MM.1S (cell line): ENCODE measurements at regions not wholly inside any gene's neighbourhood (a gene's known extent, or its start where the extent isn't known, plus 50 kb on each side); places are given as distances from the start of the nearest gene placed in this dataset.

Experiments used
- DNase-seq: peaks from one replicate; pipeline ENCODE4 v3.0.0-alpha.2; 2015
- H2AFZ ChIP-seq: fragments of 300-600 bp; sonication (generic); 2 replicates; pipeline ENCODE4 v1.6.0; 2016; ENCODE audit warnings: antibody characterized with exemption, low read length
- H3F3A ChIP-seq: fragments of 300-600 bp; sonication (generic); 2 replicates; pipeline ENCODE4 v1.6.1; 2016; ENCODE audit warnings: mild to moderate bottlenecking, antibody characterized with exemption, low read length, moderate library complexity, mixed read lengths; ENCODE audit not compliant: insufficient read depth
- H3K27ac ChIP-seq: fragments of 300-600 bp; sonication (generic); 2 replicates; pipeline ENCODE4 v1.5.1; 2016; ENCODE audit warnings: mild to moderate bottlenecking, low read length
- H3K27me3 ChIP-seq: fragments of 300-600 bp; sonication (generic); replicated peaks from 2 replicates; pipeline ENCODE4 v1.6.0; 2016; ENCODE audit warnings: low read length; ENCODE audit not compliant: insufficient read depth
- H3K36me3 ChIP-seq: fragments of 300-600 bp; sonication (generic); replicated peaks from 2 replicates; pipeline ENCODE4 v1.6.1; 2016; ENCODE audit warnings: mild to moderate bottlenecking, low read length, mixed read lengths; ENCODE audit not compliant: insufficient read depth
- H3K4me1 ChIP-seq: fragments of 300-600 bp; sonication (generic); 2 replicates; pipeline ENCODE4 v1.6.1; 2016; ENCODE audit warnings: low read length, mixed read lengths
- H3K4me2 ChIP-seq: fragments of 300-600 bp; sonication (generic); 2 replicates; pipeline ENCODE4 v1.6.0; 2016; ENCODE audit warnings: low read depth, low read length
- H3K4me3 ChIP-seq: fragments of 300-600 bp; sonication (generic); 2 replicates; pipeline ENCODE4 v1.5.1; 2016; ENCODE audit warnings: low read length, mixed read lengths
- H3K79me2 ChIP-seq: fragments of 300-600 bp; sonication (generic); 2 replicates; pipeline ENCODE4 v1.6.1; 2016; ENCODE audit warnings: mixed run types, low read length, mixed read lengths
- H3K9ac ChIP-seq: fragments of 300-600 bp; sonication (generic); 2 replicates; pipeline ENCODE4 v1.6.1; 2016; ENCODE audit warnings: low read length, mixed read lengths
- H3K9me2 ChIP-seq: fragments of 300-600 bp; sonication (generic); replicated peaks from 2 replicates; pipeline ENCODE4 v1.6.1; 2016; ENCODE audit warnings: mild to moderate bottlenecking, low read length, mixed read lengths; ENCODE audit not compliant: insufficient read depth
- H3K9me3 ChIP-seq: fragments of 300-600 bp; sonication (generic); replicated peaks from 2 replicates; pipeline ENCODE4 v1.6.1; 2016; ENCODE audit warnings: mild to moderate bottlenecking, low read length, mixed read lengths; ENCODE audit not compliant: insufficient read depth
- H4K20me1 ChIP-seq: fragments of 300-600 bp; sonication (generic); 2 replicates; pipeline ENCODE4 v1.6.1; 2016; ENCODE audit warnings: mild to moderate bottlenecking, low read length, moderate library complexity, mixed read lengths; ENCODE audit not compliant: insufficient read depth
- EZH2 ChIP-seq: fragments of 300-600 bp; sonication (generic); optimal IDR thresholded peaks from 2 replicates; pipeline ENCODE3; 2017; ENCODE audit warnings: low read depth, mild to moderate bottlenecking, antibody characterized with exemption, low read length, mixed read lengths
- EZH2phosphoT487 ChIP-seq: fragments of 300-600 bp; sonication (generic); IDR thresholded peaks from 2 replicates; pipeline ENCODE4 v1.6.1; 2018; ENCODE audit warnings: antibody characterized with exemption, low read length
- TF ChIP-seq, protein P1 (sequence below): fragments of 300-600 bp; sonication (generic); IDR thresholded peaks from 2 replicates; pipeline ENCODE4 v1.5.1; 2016; ENCODE audit warnings: antibody characterized with exemption, low read length, mixed read lengths

DNA sequence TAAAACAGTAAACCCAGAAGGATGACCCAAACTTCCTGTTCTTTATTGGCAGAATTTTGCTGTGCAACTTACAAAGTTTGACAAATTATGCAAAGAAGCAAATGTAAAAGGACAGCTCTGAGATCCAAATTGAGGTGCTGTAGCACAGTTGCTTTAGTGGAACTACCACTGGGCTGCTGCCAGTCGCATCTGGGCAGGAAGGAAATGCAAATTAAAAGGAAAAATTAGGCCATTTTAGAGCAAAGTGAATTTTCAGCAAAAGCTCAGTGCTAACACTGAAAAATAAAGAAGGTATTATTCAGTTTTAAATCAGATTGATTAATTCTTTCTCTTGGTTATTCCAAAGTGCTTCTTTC, 104.5 kb downstream of the ZMAT3 start:
- TF ChIP-seq, protein P1, sequence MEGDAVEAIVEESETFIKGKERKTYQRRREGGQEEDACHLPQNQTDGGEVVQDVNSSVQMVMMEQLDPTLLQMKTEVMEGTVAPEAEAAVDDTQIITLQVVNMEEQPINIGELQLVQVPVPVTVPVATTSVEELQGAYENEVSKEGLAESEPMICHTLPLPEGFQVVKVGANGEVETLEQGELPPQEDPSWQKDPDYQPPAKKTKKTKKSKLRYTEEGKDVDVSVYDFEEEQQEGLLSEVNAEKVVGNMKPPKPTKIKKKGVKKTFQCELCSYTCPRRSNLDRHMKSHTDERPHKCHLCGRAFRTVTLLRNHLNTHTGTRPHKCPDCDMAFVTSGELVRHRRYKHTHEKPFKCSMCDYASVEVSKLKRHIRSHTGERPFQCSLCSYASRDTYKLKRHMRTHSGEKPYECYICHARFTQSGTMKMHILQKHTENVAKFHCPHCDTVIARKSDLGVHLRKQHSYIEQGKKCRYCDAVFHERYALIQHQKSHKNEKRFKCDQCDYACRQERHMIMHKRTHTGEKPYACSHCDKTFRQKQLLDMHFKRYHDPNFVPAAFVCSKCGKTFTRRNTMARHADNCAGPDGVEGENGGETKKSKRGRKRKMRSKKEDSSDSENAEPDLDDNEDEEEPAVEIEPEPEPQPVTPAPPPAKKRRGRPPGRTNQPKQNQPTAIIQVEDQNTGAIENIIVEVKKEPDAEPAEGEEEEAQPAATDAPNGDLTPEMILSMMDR: no peak
- no peak for TF ChIP-seq EZH2phosphoT487
- TF ChIP-seq EZH2: no peak
- no peaks in the 10 kb centered on the region for H3K9me3 ChIP-seq
- no peaks in the 10 kb centered on the region for H4K20me1 ChIP-seq
- H3K4me3 ChIP-seq: peak overlapping the region; percentile 3
- H3K79me2 ChIP-seq: no peaks in the 10 kb centered on the region
- peak overlapping the region; percentile 3; the same call in 1 of the 2 replicates for H2AFZ ChIP-seq
- H3K4me2 ChIP-seq: peak overlapping the region; percentile 53
- H3K27me3 ChIP-seq: no peaks in the 10 kb centered on the region
- H3K4me1 ChIP-seq: peaks cover 42% of the 10 kb centered on the region
- H3K9me2 ChIP-seq: no peaks in the 10 kb centered on the region
- DNase-seq: peak; percentile 40
- no peaks in the 10 kb centered on the region for H3K36me3 ChIP-seq
- peak overlapping the region; percentile 11; the same call in 1 of the 2 replicates for H3K9ac ChIP-seq
- H3K27ac ChIP-seq: peak overlapping the region; percentile 6; the same call in 1 of the 2 replicates
- H3F3A ChIP-seq: peaks cover 17% of the 10 kb centered on the region

DNA sequence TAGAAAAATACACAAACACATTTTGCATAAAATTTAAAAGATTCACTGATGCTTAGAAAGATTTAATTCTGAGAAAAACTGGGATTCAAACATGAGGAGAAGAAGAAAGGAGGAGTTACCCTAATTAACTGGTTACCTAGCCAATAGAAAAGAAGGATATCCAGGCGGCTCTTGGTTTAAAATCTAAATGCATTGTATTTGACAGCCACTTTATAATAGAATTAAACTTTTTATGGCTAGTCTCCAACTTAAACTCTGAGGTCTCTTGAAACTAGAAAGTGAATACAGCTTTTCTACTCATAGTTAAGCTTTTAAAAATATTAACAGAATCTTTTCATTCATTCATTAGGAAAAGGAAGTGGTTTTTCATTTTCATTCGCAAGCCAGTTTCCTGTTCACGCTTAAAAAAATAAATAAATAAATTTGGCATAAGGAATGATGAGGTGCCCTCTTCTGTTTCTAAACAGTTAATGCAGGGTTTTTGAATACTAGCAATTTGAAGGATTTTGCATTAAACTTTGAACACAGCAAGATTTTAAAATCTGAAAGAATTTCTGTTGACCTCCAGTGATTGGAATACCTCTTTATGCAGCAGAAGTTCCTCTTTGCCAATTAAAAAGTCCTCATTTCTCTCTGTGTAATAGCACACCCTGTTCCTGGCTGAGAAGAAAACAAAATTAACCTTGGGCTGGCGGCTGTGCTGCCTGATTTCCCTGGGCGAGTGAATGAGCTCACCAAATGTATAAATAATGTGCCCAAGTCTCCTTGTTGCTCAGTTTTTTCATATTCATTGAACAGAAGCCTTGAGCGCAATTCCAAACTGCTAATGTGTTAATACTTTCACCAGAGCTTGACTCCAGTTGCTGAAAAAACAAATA, 105.1 kb downstream of the ZMAT3 start:
- DNase-seq: peak; percentile 77
- Histone ChIP-seq H3K9ac (peak overlapping the region; percentile 11; the same call in 1 of the 2 replicates), H3K9me2 (no peaks in the 10 kb centered on the region), H3F3A (peaks cover 17% of the 10 kb centered on the region), H3K36me3 (no peaks in the 10 kb centered on the region), H4K20me1 (no peaks in the 10 kb centered on the region), H3K27ac (peak overlapping the region; percentile 6; the same call in 1 of the 2 replicates), H3K9me3 (no peaks in the 10 kb centered on the region), H3K4me1 (peaks cover 39% of the 10 kb centered on the region), H3K4me2 (peak overlapping the region; percentile 53), H2AFZ (peak overlapping the region; percentile 3; the same call in 1 of the 2 replicates), H3K27me3 (no peaks in the 10 kb centered on the region), H3K79me2 (no peaks in the 10 kb centered on the region), H3K4me3 (peak overlapping the region; percentile 3)
- TF ChIP-seq, protein P1: peak; percentile 75
- TF ChIP-seq EZH2phosphoT487: no peak

DNA sequence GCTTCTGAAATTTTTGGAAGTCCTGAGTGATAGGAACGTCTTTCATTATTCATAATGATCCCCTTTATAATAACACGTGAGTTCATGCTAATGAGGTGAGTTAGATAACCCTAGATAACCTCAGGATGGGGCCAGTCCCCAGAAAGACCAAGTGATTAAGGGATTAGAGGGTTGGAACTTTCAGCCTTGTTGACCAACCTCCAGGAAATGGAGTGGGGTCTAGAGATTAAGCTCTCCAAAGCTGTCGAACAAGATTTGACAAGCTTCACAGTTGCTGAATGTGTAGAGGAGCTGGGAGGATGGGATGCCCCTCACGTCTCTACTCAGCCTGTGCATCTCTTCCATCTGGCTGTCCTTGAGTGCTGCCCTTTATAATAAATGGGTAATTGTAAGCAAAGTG, 107.1 kb downstream of the ZMAT3 start:
- Histone ChIP-seq H3K36me3 (no peaks in the 10 kb centered on the region), H3K79me2 (no peaks in the 10 kb centered on the region), H3F3A (peaks cover 17% of the 10 kb centered on the region), H2AFZ (no peak overlapping the region), H3K27ac (no peak overlapping the region), H3K4me3 (no peak overlapping the region), H3K9me2 (no peaks in the 10 kb centered on the region), H3K9me3 (no peaks in the 10 kb centered on the region), H3K27me3 (no peaks in the 10 kb centered on the region), H4K20me1 (no peaks in the 10 kb centered on the region), H3K4me1 (peaks cover 46% of the 10 kb centered on the region), H3K9ac (no peak overlapping the region), H3K4me2 (no peak overlapping the region)
- TF ChIP-seq, protein P1: no peak
- no peak for TF ChIP-seq EZH2
- TF ChIP-seq EZH2phosphoT487: no peak
- no peak for DNase-seq
